Coronary artery (tissue), 2 donors: ENCODE measurements at regions not wholly inside any gene's neighbourhood (a gene's known extent, or its start where the extent isn't known, plus 50 kb on each side); places are given as distances from the start of the nearest gene placed in this dataset.
"Not testable (repeated sequence)": the region's sequence is repeated elsewhere in the genome, so short reads cannot be mapped to it uniquely, and the experiment has no call there.

ENCODE experiments used
- DNase-seq: peaks from one replicate; pipeline ENCODE4 v3.0.0-alpha.2; 2017; ENCODE audit warnings: low spot score
- H3K27ac ChIP-seq, 2 donors: fragments of 200-600 bp; sonication (generic); one replicate each; pipeline ENCODE4 v1.5.1; 2016 to 2019
- H3K4me3 ChIP-seq: fragments of 200-600 bp; sonication (generic); 2 replicates; pipeline ENCODE4 v1.5.1; 2016; ENCODE audit warnings: mild to moderate bottlenecking, moderate library complexity
- TF ChIP-seq, protein P1 (sequence below): fragments of 200-600 bp; sonication (generic); IDR thresholded peaks from one replicate; pipeline ENCODE4 v1.5.1; 2019; ENCODE audit warnings: antibody characterized with exemption

DNA sequence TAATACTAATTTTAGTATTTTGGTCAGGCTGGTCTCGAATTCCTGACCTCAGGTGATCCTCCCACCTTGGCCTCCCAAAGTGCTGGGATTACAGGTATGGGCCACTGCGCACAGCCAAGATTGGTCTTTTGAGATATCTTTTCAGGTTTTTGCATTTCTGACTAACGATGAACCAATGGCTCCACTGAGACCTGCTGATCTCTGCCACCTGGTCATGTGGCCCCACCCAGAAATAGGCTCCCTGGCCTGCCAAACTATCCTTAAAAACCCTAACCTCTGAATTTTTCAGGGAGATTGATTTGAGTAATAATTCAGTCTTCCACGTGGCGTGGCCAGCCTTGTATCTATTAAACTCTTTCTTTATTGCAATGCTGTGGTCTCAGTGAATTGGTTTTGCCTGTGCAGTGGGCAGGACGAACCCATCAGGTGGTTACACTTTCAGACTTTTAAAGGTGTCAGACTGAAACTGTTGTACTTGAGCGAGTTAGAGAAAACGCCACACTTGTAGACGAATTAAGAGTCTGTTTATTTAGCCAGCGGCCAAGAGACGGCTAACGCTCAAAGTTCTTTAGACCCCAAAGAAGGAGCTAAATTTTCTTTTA is 85.8 kb upstream of the MSH6 start:
- DNase-seq, result no peak
- TF ChIP-seq, protein P1, sequence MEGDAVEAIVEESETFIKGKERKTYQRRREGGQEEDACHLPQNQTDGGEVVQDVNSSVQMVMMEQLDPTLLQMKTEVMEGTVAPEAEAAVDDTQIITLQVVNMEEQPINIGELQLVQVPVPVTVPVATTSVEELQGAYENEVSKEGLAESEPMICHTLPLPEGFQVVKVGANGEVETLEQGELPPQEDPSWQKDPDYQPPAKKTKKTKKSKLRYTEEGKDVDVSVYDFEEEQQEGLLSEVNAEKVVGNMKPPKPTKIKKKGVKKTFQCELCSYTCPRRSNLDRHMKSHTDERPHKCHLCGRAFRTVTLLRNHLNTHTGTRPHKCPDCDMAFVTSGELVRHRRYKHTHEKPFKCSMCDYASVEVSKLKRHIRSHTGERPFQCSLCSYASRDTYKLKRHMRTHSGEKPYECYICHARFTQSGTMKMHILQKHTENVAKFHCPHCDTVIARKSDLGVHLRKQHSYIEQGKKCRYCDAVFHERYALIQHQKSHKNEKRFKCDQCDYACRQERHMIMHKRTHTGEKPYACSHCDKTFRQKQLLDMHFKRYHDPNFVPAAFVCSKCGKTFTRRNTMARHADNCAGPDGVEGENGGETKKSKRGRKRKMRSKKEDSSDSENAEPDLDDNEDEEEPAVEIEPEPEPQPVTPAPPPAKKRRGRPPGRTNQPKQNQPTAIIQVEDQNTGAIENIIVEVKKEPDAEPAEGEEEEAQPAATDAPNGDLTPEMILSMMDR, result no peak

DNA sequence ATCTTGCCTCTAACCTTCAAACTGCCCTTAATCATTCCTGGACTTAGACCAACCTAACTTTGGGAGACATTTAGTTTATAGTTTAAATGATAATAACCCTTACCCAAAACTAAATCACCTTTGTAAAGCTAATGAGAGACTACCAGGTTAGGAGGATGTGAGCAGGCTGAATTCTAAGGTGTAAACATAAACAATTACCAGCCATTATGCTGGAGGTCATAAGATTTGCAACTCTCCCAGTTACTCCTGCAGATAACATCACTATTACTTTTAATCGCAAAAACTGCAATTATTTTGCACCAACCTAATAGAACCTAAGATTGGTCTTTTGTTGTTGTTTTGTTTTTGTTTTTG is 86.5 kb upstream of the MSH6 start:
- Histone ChIP-seq H3K27ac (no peak overlapping the region), H3K4me3 (no peak overlapping the region)
- DNase-seq, result no peak
- TF ChIP-seq, protein P1, result no peak

More for the DNA sequence above, 85.8 kb upstream of the MSH6 start:
- Histone ChIP-seq H3K27ac (no peak overlapping the region), H3K4me3 (no peak overlapping the region)

DNA sequence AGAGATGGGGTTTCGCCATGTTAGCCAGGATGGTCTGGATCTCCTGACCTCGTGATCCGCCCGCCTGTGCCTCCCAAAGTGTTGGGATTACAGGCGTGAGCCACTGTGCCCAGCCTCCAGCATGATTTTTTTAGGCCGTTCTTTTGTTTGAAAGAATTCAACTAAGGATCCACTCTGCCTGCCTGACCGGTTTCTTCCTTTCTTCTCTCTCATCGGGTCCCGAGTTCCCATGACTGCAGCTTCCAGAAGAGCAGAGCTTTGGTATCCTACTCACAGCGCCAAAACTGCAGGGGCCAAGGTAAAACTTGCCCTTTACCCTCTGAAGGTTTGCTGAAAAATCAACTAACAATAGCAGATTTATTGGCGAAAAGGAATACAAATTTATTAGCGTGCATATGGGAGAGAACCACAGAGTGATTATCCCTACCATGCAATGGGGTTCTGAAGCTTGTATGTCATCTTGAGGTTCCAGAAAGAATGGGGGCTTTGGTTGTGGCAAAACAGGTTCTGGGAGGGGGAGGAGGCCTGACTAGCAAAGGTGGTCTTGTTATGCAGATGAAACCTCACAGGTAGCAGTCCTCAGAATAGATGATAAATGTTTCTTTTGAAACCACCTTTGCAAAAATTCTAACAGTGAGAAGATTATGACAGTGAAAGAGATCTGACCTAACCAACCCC is 87.0 kb upstream of the MSH6 start:
- DNase-seq, result no peak
- TF ChIP-seq, protein P1, result no peak
- H3K4me3 ChIP-seq, result no peak overlapping the region
- no peak overlapping the region for H3K27ac ChIP-seq

DNA sequence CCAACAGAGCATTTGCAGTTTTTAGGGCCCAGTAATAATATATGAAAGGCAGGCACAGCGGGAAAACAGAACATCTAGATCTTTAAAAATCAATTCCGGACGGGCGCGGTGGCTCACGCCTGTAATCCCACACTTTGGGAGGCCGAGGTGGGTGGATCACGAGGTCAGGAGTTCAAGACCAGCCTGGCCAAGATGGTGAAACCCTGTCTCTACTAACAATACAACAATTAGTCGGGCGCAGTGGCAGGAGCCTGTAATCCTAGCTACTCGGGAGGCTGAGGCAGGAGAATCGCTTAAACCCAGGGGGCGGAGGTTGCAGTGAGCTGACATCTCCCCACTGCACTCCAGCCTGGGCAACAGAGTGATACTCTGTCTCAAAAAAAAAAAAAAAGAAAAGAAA is 88.5 kb upstream of the MSH6 start:
- DNase-seq, H3K4me3 ChIP-seq, H3K27ac ChIP-seq: not testable (repeated sequence)

DNA sequence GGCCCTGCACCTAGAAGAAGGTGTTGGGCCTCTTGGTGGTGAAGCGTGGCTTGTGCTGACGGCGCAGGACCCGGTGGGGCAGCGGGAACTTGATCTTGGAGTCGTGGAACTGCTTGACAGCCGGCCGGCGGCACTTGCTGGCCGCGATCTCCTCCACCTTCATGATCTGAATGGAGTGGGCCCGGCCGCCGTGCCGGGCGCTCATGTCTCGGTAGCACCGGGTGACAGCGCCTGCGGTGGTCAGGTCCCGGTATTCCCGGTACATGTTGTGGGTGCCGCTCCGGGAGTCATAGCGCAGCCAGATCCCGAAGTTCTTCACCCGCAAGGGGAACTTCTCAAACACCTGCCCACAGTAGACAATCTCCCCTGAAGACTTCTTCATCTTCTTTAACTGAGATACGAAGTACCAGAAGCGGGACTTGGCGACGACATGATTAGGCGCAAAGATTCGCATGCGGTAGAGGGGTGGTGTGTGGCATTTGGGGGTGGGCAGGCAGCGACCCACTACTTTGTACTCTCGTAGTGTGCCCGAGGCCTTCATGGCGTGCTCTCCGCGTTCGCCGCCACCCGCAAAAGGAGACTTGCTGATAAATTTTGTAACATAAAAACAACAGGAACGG is 92.1 kb upstream of the MSH6 start:
- not testable (repeated sequence) for H3K4me3 ChIP-seq, H3K27ac ChIP-seq, DNase-seq

DNA sequence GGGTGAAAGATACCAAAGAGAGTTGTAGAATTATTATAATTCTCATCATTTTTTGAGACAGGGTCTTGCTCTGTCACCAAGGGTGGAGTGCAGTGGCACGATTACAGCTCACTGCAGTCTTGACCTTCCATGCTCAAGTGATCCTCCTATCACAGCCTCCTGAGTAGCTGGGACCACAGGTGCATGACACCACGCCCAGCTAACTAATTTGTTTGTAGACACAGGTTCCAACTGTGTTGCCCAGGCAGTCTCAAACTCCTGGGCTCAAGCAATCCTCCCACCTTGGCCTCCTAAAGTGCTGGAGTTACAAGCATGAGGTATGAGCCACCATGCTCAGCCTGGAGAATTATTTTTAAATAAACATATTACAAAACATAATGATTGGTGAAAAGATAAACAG is 92.8 kb upstream of the MSH6 start:
- TF ChIP-seq, protein P1, result no peak
- H3K4me3 ChIP-seq, result no peak overlapping the region
- DNase-seq, result no peak
- no peak overlapping the region for H3K27ac ChIP-seq

DNA sequence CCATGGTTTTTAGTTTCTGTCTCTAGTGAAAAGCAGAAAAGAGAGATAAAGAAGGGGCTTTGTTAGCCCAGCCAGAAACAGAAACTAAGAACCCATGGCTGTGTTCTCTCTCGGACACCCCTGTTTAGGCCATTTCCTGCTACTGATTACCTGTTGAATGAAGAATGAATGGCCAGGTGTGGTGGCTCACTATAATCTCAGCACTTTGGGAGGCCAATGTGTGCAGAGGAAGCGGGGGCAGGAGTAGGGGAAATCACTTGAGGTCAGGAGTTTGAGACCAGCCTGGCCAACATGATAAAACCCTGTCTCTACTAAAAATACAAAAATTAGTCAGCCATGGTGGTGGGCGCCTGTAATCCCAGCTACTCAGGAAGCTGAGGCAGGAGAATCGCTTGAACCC is 93.8 kb upstream of the MSH6 start:
- H3K27ac ChIP-seq, DNase-seq, H3K4me3 ChIP-seq: not testable (repeated sequence)

DNA sequence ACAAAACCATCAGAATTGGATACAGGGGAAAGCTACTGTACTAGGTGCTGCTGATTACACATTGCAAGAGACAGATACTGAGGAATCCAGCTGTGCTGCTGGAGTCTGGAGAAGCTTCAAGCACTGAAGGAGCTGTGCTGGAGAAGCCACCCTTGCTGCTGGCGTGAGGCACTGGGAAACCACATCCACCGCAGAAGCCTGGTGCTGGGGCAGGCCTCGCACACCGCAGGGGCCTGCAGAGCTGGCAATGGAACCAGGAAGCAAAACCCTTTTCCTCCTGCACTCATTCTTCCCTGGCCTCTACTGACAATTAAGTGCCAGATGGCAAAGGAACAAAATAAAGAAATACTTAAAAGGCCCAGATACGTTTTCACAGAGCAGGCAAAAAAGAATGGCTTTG is 94.4 kb upstream of the MSH6 start:
- TF ChIP-seq, protein P1, result no peak
- Histone ChIP-seq H3K27ac (no peak overlapping the region), H3K4me3 (no peak overlapping the region)
- no peak for DNase-seq
